IMR-90 (cell line): ENCODE measurements at regions not wholly inside any gene's neighbourhood (a gene's known extent, or its start where the extent isn't known, plus 50 kb on each side); places are given as distances from the start of the nearest gene placed in this dataset.
"Not testable (repeated sequence)": the region's sequence is repeated elsewhere in the genome, so short reads cannot be mapped to it uniquely, and the experiment has no call there.

ENCODE experiments used
- ATAC-seq: fragments of 200-7000 bp; cut with Tn5 transposase; 2 replicates; pipeline ENCODE4 v1.9.1; 2020; ENCODE audit warnings: low read depth, mild to moderate bottlenecking, moderate library complexity
- BruUV-seq: library from RNA; stranded (reverse); fragments of 400-500 nt; replicated peaks from 2 replicates; lab custom pipeline; 2021; lab: Mats Ljungman, UMichigan
- CTCF ChIA-PET: fragments of 300-600 bp; formaldehyde crosslinking; extraction: SDS; loops from one replicate; lab custom pipeline; 2021; ENCODE audit warnings: antibody characterized with exemption; lab: Yijun Ruan, JAX
- POLR2A ChIA-PET: fragments of 300-600 bp; sonication (Branson Sonifier 250); formaldehyde crosslinking; loops from one replicate; lab custom pipeline; 2022; ENCODE audit warnings: antibody characterized with exemption; ENCODE audit not compliant: unreplicated experiment; lab: Charles Lee
- DNase-seq: peaks from one replicate; pipeline ENCODE4 v3.0.0; 2013
- H2AFZ ChIP-seq: replicated peaks from 2 replicates; pipeline ENCODE3; 2013; ENCODE audit warnings: low read length, mild to moderate bottlenecking; ENCODE audit not compliant: poor library complexity
- H2AK5ac ChIP-seq: 2 replicates; pipeline ENCODE4 v1.6.1; 2013; ENCODE audit warnings: low read depth, low read length, inconsistent platforms
- H2AK9ac ChIP-seq: replicated peaks from 2 replicates; pipeline ENCODE3; 2013; ENCODE audit warnings: mild to moderate bottlenecking, low read depth, low read length, moderate library complexity; ENCODE audit not compliant: poor library complexity
- H2BK120ac ChIP-seq: 2 replicates; pipeline ENCODE4 v1.6.1; 2013; ENCODE audit warnings: low read depth, low read length, inconsistent platforms
- H2BK15ac ChIP-seq: 3 replicates; pipeline ENCODE4 v1.6.1; 2013; ENCODE audit warnings: low read depth, low read length, inconsistent platforms
- H2BK20ac ChIP-seq: 2 replicates; pipeline ENCODE4 v1.6.1; 2013; ENCODE audit warnings: low read depth, mild to moderate bottlenecking, inconsistent platforms, low read length, moderate library complexity
- H2BK5ac ChIP-seq: 2 replicates; pipeline ENCODE4 v1.6.1; 2013; ENCODE audit warnings: mild to moderate bottlenecking, low read depth, low read length, inconsistent platforms; ENCODE audit not compliant: poor library complexity, severe bottlenecking
- H3K14ac ChIP-seq: replicated peaks from 2 replicates; pipeline ENCODE4 v1.6.1; 2013; ENCODE audit warnings: low read depth, low read length, inconsistent platforms
- H3K18ac ChIP-seq: 2 replicates; pipeline ENCODE4 v1.6.1; 2013; ENCODE audit warnings: low read depth, low read length, control low read depth
- H3K23ac ChIP-seq: 2 replicates; pipeline ENCODE4 v1.6.1; 2013; ENCODE audit warnings: low read depth, low read length, inconsistent platforms
- H3K27ac ChIP-seq: 2 replicates; pipeline ENCODE4 v1.5.1; 2013; ENCODE audit warnings: mild to moderate bottlenecking, control low read depth, low read length; ENCODE audit not compliant: insufficient read depth
- H3K27me3 ChIP-seq: 2 replicates; pipeline ENCODE4 v1.6.1; 2013; ENCODE audit warnings: low read length; ENCODE audit not compliant: control insufficient read depth, insufficient read depth
- H3K36me3 ChIP-seq: 2 replicates; pipeline ENCODE4 v1.6.1; 2013; ENCODE audit warnings: low read length, mixed read lengths; ENCODE audit not compliant: control insufficient read depth, insufficient read depth
- H3K4ac ChIP-seq: 2 replicates; pipeline ENCODE4 v1.6.1; 2013; ENCODE audit warnings: low read depth, low read length, inconsistent platforms
- H3K4me1 ChIP-seq: 2 replicates; pipeline ENCODE4 v1.6.1; 2013; ENCODE audit warnings: low read length, mixed read lengths; ENCODE audit not compliant: control insufficient read depth, insufficient read depth
- H3K4me2 ChIP-seq: 2 replicates; pipeline ENCODE4 v1.6.1; 2013; ENCODE audit warnings: low read depth, mild to moderate bottlenecking, control low read depth, low read length, moderate library complexity
- H3K4me3 ChIP-seq: 2 replicates; pipeline ENCODE4 v1.5.1; 2013; ENCODE audit warnings: low read depth, mild to moderate bottlenecking, control low read depth, low read length, moderate library complexity; ENCODE audit not compliant: insufficient read depth
- H3K56ac ChIP-seq: 2 replicates; pipeline ENCODE4 v1.6.1; 2013; ENCODE audit warnings: low read length, inconsistent platforms; ENCODE audit not compliant: insufficient read depth; ENCODE audit errors: extremely low read depth
- H3K79me1 ChIP-seq, 2 experiments: 2 replicates each; pipeline ENCODE4 v1.6.1; 2013; ENCODE audit warnings: low read length in 2 of 2, inconsistent platforms in 1 of 2, low read depth in 1 of 2
- H3K9ac ChIP-seq: 2 replicates; pipeline ENCODE4 v1.6.1; 2013; ENCODE audit warnings: low read depth, low read length, control low read depth
- H3K9me1 ChIP-seq: 2 replicates; pipeline ENCODE4 v1.6.1; 2013; ENCODE audit warnings: low read length, inconsistent platforms; ENCODE audit not compliant: insufficient read depth
- H3K9me3 ChIP-seq: 2 replicates; pipeline ENCODE4 v1.6.1; 2013; ENCODE audit warnings: low read length; ENCODE audit not compliant: control insufficient read depth, insufficient read depth
- H4K20me1 ChIP-seq: 2 replicates; pipeline ENCODE4 v1.6.1; 2013; ENCODE audit warnings: low read length, inconsistent platforms; ENCODE audit not compliant: insufficient read depth
- H4K5ac ChIP-seq: 2 replicates; pipeline ENCODE4 v1.6.1; 2013; ENCODE audit warnings: mild to moderate bottlenecking, low read depth, low read length, control low read depth
- H4K8ac ChIP-seq, 2 experiments: 2 replicates each; pipeline ENCODE4 v1.6.1; 2013; ENCODE audit warnings: low read depth in 2 of 2, low read length in 2 of 2, control low read depth in 1 of 2, inconsistent platforms in 1 of 2
- H4K91ac ChIP-seq: 2 replicates; pipeline ENCODE4 v1.6.1; 2013; ENCODE audit warnings: low read depth, low read length, inconsistent platforms; ENCODE audit not compliant: insufficient read depth
- WGBS, 2 experiments: methylation state at CpG; one replicate each; pipeline versions ENCODE4 v1.1.5 to v1.1.7; 2013; ENCODE audit warnings: missing lambda C conversion rate in 2 of 2; ENCODE audit not compliant: insufficient read length in 1 of 2; ENCODE audit errors: extremely low coverage in 2 of 2; 5-methylcytosine and 5-hydroxymethylcytosine counted together
- dilution Hi-C: fragments of 300-500 bp; cut with HindIII; formaldehyde crosslinking; loops from one replicate; pipeline ENCODE4 v1.14.3; 2018; ENCODE audit warnings: low sequenced_read_pairs; ENCODE audit not compliant: unreplicated experiment
- in situ Hi-C: fragments of 300-500 bp; cut with MboI; formaldehyde crosslinking; loops from 3 replicates; pipeline ENCODE4 v1.14.3; 2019; ENCODE audit warnings: low sequenced_read_pairs, inconsistent platforms, mixed read lengths
- intact Hi-C: fragments of 100-400 bp; cut with micrococcal nuclease; formaldehyde crosslinking; loops from 2 replicates; pipeline ENCODE4 v1.10.0; 2022

- H3K9me1 ChIP-seq, H2AK5ac ChIP-seq, H3K4me2 ChIP-seq, H3K4ac ChIP-seq, H3K56ac ChIP-seq, DNase-seq, H3K27me3 ChIP-seq, H4K8ac ChIP-seq, CTCF ChIA-PET, BruUV-seq, H2BK20ac ChIP-seq, ATAC-seq, H2BK15ac ChIP-seq, in situ Hi-C loops, H4K20me1 ChIP-seq, H4K5ac ChIP-seq, POLR2A ChIA-PET, H3K27ac ChIP-seq, H3K4me3 ChIP-seq, H3K4me1 ChIP-seq, H4K91ac ChIP-seq, H3K14ac ChIP-seq, H2BK120ac ChIP-seq, dilution Hi-C loops, intact Hi-C loops, H3K9ac ChIP-seq, H2AFZ ChIP-seq, H3K23ac ChIP-seq, H3K79me1 ChIP-seq, H2AK9ac ChIP-seq, H3K9me3 ChIP-seq, H3K36me3 ChIP-seq, H2BK5ac ChIP-seq, H3K18ac ChIP-seq: not testable (repeated sequence)
- WGBS, 2 experiments, result 100% methylated on average over 3 of the region's 8 CpGs; no CpG with 5 or more reads in 1 of the 2 experiments
Observed at GRCh38 chr13:87191485-87191884, 479.7 kb upstream of the SLITRK5 start.
